HG03575 (cell line): ENCODE measurements at regions not wholly inside any gene's neighbourhood (a gene's known extent, or its start where the extent isn't known, plus 50 kb on each side); places are given as distances from the start of the nearest gene placed in this dataset.

Experiments used
- ATAC-seq: cut with Tn5 transposase; IDR thresholded peaks from one replicate; pipeline ENCODE4 v1.9.1; 2021; ENCODE audit not compliant: unreplicated experiment, insufficient number of reproducible peaks, low FRiP score; ENCODE audit errors: extremely low read depth

GRCh38 chr6:170022827-170023619, 267.9 kb downstream of the DLL1 start:
- no peak for ATAC-seq

- no peak for ATAC-seq
These were observed 268.6 kb downstream of the DLL1 start for GRCh38 chr6:170022291-170022722.

- ATAC-seq, result no peak
These were observed 269.3 kb downstream of the DLL1 start for GRCh38 chr6:170021579-170021978.

GRCh38 chr6:170019818-170020583, 268.6 kb downstream of the ERMARD start:
- ATAC-seq, result no peak

GRCh38 chr6:170018936-170019817, 267.8 kb downstream of the ERMARD start:
- ATAC-seq, result no peak

- no peak for ATAC-seq
These were observed 267.1 kb downstream of the ERMARD start for GRCh38 chr6:170018422-170018935.

- no peak for ATAC-seq
These were observed 266.3 kb downstream of the ERMARD start for GRCh38 chr6:170017603-170018320.

GRCh38 chr6:170013815-170014214, 262.4 kb downstream of the ERMARD start:
- no peak for ATAC-seq

- no peak for ATAC-seq
These were observed 260.6 kb downstream of the ERMARD start for GRCh38 chr6:170012037-170012330.

- no peak for ATAC-seq
These were observed 260.0 kb downstream of the ERMARD start for GRCh38 chr6:170011204-170012036.

GRCh38 chr6:170010665-170011203, 259.3 kb downstream of the ERMARD start:
- no peak for ATAC-seq

- no peak for ATAC-seq
These were observed 256.9 kb downstream of the ERMARD start for GRCh38 chr6:170008294-170008785.

GRCh38 chr6:170007468-170008293, 256.3 kb downstream of the ERMARD start:
- ATAC-seq, result no peak

GRCh38 chr6:170006900-170007467, 255.6 kb downstream of the ERMARD start:
- no peak for ATAC-seq

- no peak for ATAC-seq
These were observed 254.9 kb downstream of the ERMARD start for GRCh38 chr6:170006071-170006899.

- no peak for ATAC-seq
These were observed 254.2 kb downstream of the ERMARD start for GRCh38 chr6:170005665-170006064.
